Mucosa of rectum (tissue), 2 donors: ENCODE measurements at regions not wholly inside any gene's neighbourhood (a gene's known extent, or its start where the extent isn't known, plus 50 kb on each side); places are given as distances from the start of the nearest gene placed in this dataset.

ENCODE experiments used
- H3K27ac ChIP-seq, 2 donors: one replicate each; pipeline ENCODE4 v1.7.0; 2013; ENCODE audit warnings: inconsistent platforms in 2 of 2, low read depth in 2 of 2, low read length in 2 of 2
- H3K27me3 ChIP-seq, 2 donors: one replicate each; pipeline ENCODE4 v1.7.0; 2013; ENCODE audit warnings: low read length in 2 of 2; ENCODE audit not compliant: control insufficient read depth in 2 of 2, insufficient read depth in 2 of 2
- H3K36me3 ChIP-seq, 2 donors: one replicate each; pipeline ENCODE4 v1.7.0; 2013; ENCODE audit warnings: low read length in 2 of 2; ENCODE audit not compliant: control insufficient read depth in 2 of 2, insufficient read depth in 2 of 2
- H3K4me1 ChIP-seq, 2 donors: one replicate each; pipeline ENCODE4 v1.7.0; 2013; ENCODE audit warnings: low read length in 2 of 2, mild to moderate bottlenecking in 1 of 2; ENCODE audit not compliant: control insufficient read depth in 2 of 2, insufficient read depth in 2 of 2
- H3K4me3 ChIP-seq, 2 donors: one replicate each; pipeline ENCODE4 v1.7.0; 2013; ENCODE audit warnings: low read length in 2 of 2
- H3K9ac ChIP-seq, 2 donors: one replicate each; pipeline ENCODE4 v1.7.0; 2013; ENCODE audit warnings: low read length in 2 of 2, low read depth in 1 of 2, mild to moderate bottlenecking in 1 of 2
- H3K9me3 ChIP-seq, 2 donors: one replicate each; pipeline ENCODE4 v1.7.0; 2013; ENCODE audit warnings: low read length in 2 of 2; ENCODE audit not compliant: control insufficient read depth in 2 of 2
- donor health status: healthy.
- donor health status: Normal muscosa, but diverticular disease.

GRCh38 chr2:215779912-215780311 lies 233.4 kb downstream of the MREG start:
- Histone ChIP-seq H3K36me3 (no peaks in the 10 kb centered on the region), H3K27ac (no peak overlapping the region), H3K9ac (no peak overlapping the region), H3K4me1 (no peaks in the 10 kb centered on the region), H3K27me3 (no peaks in the 10 kb centered on the region), H3K4me3 (no peak overlapping the region), H3K9me3 (no peaks in the 10 kb centered on the region)

GRCh38 chr2:215777465-215778044 lies 235.8 kb downstream of the MREG start:
- Histone ChIP-seq H3K27me3 (no peaks in the 10 kb centered on the region), H3K27ac (no peak overlapping the region), H3K4me3 (no peak overlapping the region), H3K4me1 (peaks cover 0 to 10% of the 10 kb centered on the region in 2 donors), H3K36me3 (no peaks in the 10 kb centered on the region), H3K9me3 (no peaks in the 10 kb centered on the region), H3K9ac (no peak overlapping the region)

GRCh38 chr2:215775106-215775505 lies 238.2 kb downstream of the MREG start:
- H3K36me3 ChIP-seq: no peaks in the 10 kb centered on the region
- H3K4me1 ChIP-seq: peaks cover 0 to 19% of the 10 kb centered on the region in 2 donors
- H3K4me3 ChIP-seq: no peak overlapping the region
- H3K27ac ChIP-seq: no peak overlapping the region
- H3K9me3 ChIP-seq: no peaks in the 10 kb centered on the region
- no peaks in the 10 kb centered on the region for H3K27me3 ChIP-seq
- H3K9ac ChIP-seq: no peak overlapping the region

GRCh38 chr2:215773728-215774127 lies 239.6 kb downstream of the MREG start:
- no peaks in the 10 kb centered on the region for H3K9me3 ChIP-seq
- H3K36me3 ChIP-seq: no peaks in the 10 kb centered on the region
- no peak overlapping the region for H3K9ac ChIP-seq
- H3K4me1 ChIP-seq: peaks cover 0 to 19% of the 10 kb centered on the region in 2 donors
- no peak overlapping the region for H3K4me3 ChIP-seq
- H3K27me3 ChIP-seq: no peaks in the 10 kb centered on the region
- no peak overlapping the region for H3K27ac ChIP-seq

GRCh38 chr2:215772634-215773563 lies 240.5 kb downstream of the MREG start:
- no peak overlapping the region for H3K27ac ChIP-seq

GRCh38 chr2:215772003-215772402 lies 241.3 kb downstream of the MREG start:
- no peak overlapping the region for H3K9ac ChIP-seq
- no peaks in the 10 kb centered on the region for H3K36me3 ChIP-seq
- peaks cover 0 to 3% of the 10 kb centered on the region in 2 donors for H3K9me3 ChIP-seq
- no peaks in the 10 kb centered on the region for H3K27me3 ChIP-seq
- no peak overlapping the region for H3K4me3 ChIP-seq
- H3K4me1 ChIP-seq: peaks cover 0 to 19% of the 10 kb centered on the region in 2 donors
- H3K27ac ChIP-seq: peak overlapping the region in 1 of 2 donors; percentile 40

More at GRCh38 chr2:215772634-215773563, 240.5 kb downstream of the MREG start:
- Histone ChIP-seq H3K36me3 (no peaks in the 10 kb centered on the region), H3K4me1 (peaks cover 0 to 19% of the 10 kb centered on the region in 2 donors), H3K4me3 (no peak overlapping the region), H3K9ac (no peak overlapping the region), H3K27me3 (no peaks in the 10 kb centered on the region), H3K9me3 (peaks cover 0 to 1% of the 10 kb centered on the region in 2 donors)

GRCh38 chr2:215771241-215771640 lies 242.1 kb downstream of the MREG start:
- H3K4me1 ChIP-seq: peaks cover 0 to 19% of the 10 kb centered on the region in 2 donors
- H3K4me3 ChIP-seq: no peak overlapping the region
- no peaks in the 10 kb centered on the region for H3K27me3 ChIP-seq
- peaks cover 0 to 3% of the 10 kb centered on the region in 2 donors for H3K9me3 ChIP-seq
- no peaks in the 10 kb centered on the region for H3K36me3 ChIP-seq
- no peak overlapping the region for H3K27ac ChIP-seq
- H3K9ac ChIP-seq: no peak overlapping the region

- no peak overlapping the region for H3K4me3 ChIP-seq
- no peak overlapping the region for H3K27ac ChIP-seq
- H3K9me3 ChIP-seq: peaks cover 0 to 3% of the 10 kb centered on the region in 2 donors
- no peak overlapping the region for H3K9ac ChIP-seq
- H3K4me1 ChIP-seq: peaks cover 0 to 19% of the 10 kb centered on the region in 2 donors
- H3K36me3 ChIP-seq: no peaks in the 10 kb centered on the region
- H3K27me3 ChIP-seq: no peaks in the 10 kb centered on the region
Measured at GRCh38 chr2:215770668-215771067, 242.7 kb downstream of the MREG start.

GRCh38 chr2:215769246-215769645 lies 244.1 kb downstream of the MREG start:
- no peak overlapping the region for H3K4me3 ChIP-seq
- H3K9me3 ChIP-seq: peaks cover 0 to 3% of the 10 kb centered on the region in 2 donors
- no peaks in the 10 kb centered on the region for H3K27me3 ChIP-seq
- H3K27ac ChIP-seq: no peak overlapping the region
- H3K4me1 ChIP-seq: peaks cover 0 to 19% of the 10 kb centered on the region in 2 donors
- H3K36me3 ChIP-seq: no peaks in the 10 kb centered on the region
- H3K9ac ChIP-seq: no peak overlapping the region

GRCh38 chr2:215767625-215768024 lies 245.7 kb downstream of the MREG start:
- Histone ChIP-seq H3K9ac (no peak overlapping the region), H3K4me3 (no peak overlapping the region), H3K9me3 (peaks cover 0 to 3% of the 10 kb centered on the region in 2 donors), H3K27me3 (no peaks in the 10 kb centered on the region), H3K36me3 (no peaks in the 10 kb centered on the region), H3K27ac (no peak overlapping the region), H3K4me1 (peaks cover 0 to 10% of the 10 kb centered on the region in 2 donors)
